HG03439 (cell line): ENCODE measurements at regions not wholly inside any gene's neighbourhood (a gene's known extent, or its start where the extent isn't known, plus 50 kb on each side); places are given as distances from the start of the nearest gene placed in this dataset.
"Not testable (repeated sequence)": the region's sequence is repeated elsewhere in the genome, so short reads cannot be mapped to it uniquely, and the experiment has no call there.

Source experiments
- ATAC-seq: cut with Tn5 transposase; IDR thresholded peaks from one replicate; pipeline ENCODE4 v1.9.1; 2021; ENCODE audit warnings: mild to moderate bottlenecking, moderate library complexity; ENCODE audit not compliant: unreplicated experiment

DNA sequence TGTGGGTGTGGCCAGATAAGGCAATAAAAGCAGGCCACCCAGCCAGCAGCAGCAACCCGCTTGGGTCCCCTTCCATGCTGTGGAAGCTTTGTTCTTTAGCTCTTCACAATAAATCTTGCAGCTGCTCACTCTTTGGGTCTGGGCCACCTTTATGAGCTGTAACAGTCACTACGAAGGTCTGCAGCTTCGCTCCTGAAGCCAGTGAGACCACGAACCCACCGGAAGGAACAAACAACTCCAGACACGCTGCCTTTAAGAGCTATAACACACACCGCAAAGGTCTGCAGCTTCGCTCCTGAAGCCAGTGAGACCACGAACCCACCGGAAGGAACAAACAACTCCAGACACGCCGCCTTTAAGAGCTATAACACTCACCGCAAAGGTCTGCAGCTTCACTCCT is 172.1 kb upstream of the AGTR1 start:
- not testable (repeated sequence) for ATAC-seq

DNA sequence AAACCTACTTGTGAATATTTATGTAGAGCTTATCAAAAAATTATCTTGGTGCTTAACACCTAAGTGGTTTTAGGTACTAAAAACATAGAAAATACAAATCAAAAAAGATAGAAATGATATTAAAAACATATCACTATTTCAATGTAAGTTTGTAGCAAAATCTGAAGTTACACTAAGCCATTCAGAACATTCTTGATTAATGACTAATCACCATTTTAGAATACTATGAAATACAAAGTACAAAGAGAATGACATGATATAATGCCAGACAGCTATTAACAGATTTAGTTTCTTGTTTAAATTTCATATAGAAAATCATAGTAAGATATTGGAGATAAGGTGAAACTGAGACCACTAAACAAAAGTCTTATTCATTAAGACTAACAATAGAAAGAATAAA is 169.7 kb upstream of the AGTR1 start:
- no peak for ATAC-seq

DNA sequence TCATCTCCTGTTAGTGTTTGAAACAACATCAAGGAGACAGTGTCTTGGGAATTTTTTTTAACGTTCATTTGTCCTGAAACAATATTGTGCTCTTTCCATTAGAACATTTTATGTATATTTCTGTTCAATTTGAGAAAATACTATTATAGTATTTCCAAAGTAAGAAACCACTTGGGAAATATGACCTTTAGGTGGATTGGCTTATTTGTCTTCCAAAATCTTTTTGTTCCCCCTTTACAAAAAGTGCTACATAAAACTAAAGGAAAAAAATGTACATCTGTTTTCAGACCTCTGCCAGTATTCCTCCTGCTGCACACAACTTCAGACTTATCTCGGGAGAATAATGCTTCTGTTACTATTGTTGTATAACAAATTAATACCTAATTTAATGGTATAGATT is 165.9 kb upstream of the AGTR1 start:
- ATAC-seq = no peak

DNA sequence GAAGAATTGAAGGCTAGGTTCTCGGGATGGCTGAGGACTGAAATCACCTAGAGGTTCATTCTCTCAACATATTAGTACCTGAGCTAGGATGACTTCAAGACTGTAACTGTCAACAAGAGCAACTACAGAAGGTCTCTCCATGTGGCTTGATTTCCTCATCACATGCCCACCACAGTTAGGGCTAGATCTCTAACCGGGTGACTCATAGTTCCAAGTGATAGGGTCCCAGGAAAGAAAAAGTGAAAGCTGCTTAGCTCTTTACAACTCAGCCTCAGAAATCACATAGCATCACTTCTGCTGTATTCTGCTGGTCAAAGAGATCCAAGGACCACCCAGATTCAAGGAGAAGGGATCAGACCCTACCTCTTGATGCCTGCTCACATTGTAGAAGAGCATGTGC is 165.4 kb upstream of the AGTR1 start:
- no peak for ATAC-seq

DNA sequence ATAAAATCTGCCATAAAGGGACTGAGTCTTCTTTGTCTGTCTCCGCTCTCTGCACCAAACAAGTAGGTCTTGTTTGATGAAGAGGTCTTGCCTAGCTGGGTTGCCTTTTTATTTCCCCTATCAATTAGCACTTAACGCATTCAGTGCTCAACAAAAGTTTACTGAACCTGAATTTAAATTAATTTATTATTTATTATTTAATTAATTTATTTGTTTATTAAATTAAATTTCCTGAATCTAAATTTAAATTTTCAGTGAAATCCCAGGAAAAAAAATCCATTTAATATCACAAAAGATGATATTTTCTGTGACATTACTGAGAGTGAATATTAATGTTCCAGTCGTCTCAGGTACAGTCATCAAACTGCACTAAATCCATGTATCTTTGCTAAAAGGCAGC is 164.9 kb upstream of the AGTR1 start:
- no peak for ATAC-seq

DNA sequence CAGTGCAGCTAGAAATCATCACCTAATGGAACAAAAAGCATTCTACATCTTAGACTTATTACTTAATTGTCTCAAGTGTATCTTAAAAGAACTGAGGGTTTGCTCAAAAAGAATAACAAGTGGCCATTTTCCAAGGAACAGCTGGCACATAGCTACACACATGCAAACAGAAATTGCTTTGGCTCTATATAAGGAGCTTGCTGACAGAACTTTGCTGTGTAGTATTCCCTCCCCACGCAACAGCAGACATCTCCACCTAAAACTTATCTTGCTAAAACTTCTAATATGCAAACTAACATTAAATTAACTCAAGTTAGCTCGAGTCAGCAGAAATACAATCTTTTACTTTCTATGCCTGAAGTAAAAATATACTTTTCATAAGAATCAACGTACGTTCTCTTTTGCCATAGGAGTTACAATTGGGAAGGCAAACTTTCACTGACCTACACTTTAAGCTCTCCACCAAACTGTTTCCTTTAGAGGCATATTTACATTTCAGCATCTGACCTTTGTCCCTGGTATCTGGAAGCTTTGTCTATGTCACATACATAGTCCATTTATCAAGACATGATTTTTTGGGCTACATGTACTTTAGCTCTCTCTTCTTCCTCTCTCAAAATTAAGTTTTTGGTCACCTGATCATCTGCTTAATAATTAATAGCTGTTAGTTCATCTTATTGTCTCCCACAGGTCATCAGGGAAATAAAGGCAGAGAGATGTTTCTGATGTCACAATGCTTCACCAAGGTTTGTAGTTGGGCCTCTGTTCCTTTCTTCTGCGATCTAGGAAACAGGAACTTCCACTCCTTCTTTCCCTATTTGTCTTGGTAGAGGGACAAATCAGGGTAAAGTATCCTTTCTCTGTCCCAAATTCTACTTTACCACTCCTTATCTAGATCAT is 163.4 kb upstream of the AGTR1 start:
- ATAC-seq = no peak

DNA sequence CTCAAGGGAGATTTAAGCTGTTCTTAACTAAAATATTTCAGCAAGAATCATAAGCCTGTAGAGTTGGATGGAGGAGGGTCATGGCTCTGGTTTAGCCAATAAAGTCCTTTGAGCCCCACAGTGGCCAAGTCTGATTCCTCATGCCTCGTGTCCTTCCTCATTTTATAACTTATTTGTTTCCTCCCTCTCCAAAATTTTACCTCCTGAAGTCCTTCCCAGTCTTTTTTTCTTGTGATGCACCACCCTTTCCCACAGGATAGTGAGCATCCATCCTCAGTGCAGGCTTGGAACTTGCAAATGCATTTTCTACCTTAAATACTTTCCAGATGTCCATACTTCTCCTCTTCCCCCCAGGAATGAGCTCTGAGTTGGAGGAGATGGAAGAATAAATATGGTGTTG is 162.7 kb upstream of the AGTR1 start:
- no peak for ATAC-seq

DNA sequence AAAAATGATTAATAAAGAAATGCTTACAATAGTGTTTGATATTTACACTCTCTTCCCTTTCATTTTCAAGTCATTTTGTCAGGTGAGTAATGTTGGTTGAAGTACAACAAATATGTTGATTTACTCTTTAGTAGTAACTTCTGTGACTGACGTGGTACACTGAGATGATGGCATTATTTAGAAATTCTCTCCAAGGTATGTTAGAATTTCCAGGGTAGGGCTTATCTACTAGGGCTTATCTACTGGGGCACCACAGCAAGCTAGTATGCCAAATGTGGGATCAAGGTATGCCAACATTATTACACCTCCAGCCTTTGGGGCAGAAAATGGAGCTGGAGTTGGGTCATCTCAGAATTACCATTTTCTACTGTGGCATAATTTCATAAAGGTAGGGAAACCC is 157.4 kb upstream of the AGTR1 start:
- no peak for ATAC-seq

DNA sequence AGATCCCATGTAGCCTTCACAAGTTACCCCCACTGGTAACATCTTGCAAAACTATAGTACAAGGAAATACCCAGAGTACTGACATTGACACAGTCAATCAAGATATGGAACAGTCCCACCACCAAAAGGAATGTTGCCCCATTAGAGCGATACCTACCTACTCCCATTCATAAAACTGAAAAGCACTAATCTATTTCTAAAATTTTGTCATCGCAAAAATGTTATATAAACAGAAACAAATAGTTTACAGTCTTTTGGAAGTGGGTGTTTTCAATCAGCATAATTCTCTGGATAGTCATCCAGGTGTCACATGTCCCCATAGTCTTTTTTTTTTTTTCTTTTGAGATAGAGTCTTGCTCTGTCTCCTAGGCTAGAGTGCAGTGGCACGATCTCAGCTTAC is 156.9 kb upstream of the AGTR1 start:
- no peak for ATAC-seq

DNA sequence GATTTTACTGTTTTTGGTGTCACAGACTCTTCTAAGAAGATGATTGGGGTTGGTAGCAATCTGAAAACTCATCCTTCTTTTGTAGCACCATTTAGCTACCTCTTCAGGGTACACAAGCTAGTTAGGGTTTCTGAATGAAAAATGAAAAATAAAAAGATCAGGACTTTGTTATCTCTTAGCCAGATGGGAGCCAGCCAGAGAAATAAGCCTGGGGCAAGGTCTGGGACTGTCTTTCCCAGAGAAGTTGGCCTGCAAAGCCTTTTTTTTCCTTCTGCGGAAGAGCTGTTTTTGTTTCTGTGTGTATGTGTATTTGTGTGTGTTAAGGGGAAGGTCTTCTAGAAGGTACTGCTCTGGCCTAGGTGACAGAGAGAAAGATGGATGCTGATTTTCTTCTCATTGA is 150.7 kb upstream of the AGTR1 start:
- ATAC-seq = no peak

DNA sequence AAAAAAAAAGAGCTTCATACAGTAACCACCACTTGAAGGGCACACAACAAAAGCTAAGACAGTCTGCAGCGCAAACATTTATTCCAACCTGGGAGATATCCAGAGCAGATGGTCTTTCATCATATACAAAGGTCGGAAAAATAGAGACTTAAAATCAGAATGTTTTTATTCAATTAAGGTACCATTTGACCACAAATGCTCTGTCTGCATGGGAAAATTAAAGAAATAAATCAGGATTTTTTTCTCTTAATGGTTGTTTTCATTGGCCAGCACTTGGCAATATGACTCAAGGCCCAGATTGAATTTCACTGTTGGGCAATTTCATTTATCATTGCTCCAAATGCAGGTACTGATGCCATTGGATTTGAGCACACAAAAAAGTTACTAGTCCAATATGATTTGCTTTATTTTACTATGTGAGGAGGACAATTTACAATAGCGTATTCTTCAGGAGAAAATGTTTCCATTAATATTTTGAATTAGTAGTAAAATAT is 145.9 kb upstream of the AGTR1 start:
- no peak for ATAC-seq

DNA sequence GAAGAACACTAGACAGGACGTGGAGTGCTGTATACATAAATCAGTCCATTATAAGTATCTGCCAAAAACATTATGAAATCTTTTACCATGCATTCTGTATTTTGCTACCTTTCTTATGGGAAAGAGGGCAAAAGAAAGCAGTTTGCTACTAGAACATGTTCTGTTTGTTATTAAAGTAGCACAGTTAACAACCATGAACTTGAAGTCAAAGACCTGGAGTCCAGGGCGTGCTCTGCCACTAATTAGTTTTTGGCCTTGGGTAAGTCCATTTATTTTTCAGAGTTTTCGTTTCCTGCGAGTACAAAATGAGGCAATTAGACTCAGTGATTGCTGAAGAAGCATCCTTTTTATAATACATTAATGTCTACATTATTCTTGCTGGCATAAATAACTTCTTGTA is 143.3 kb upstream of the AGTR1 start:
- no peak for ATAC-seq

DNA sequence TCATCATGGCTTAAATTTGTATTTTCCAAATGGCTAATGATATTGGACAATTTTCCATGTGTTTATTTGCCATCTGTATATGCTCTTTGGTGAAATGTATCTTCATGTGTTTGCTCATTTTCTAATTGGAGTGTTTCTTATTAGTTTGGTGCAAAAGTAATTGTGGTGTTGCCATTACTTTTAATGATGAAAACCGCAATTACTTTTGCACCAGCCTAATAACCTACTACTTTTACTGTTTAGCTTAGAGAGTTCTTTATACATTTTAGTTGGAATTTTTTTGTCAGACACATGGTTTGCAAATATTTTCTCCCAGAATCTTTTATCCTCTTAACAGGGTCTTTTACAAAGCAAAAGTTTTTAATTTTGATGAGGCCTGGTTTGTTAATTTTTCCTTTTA is 141.0 kb upstream of the AGTR1 start:
- no peak for ATAC-seq

DNA sequence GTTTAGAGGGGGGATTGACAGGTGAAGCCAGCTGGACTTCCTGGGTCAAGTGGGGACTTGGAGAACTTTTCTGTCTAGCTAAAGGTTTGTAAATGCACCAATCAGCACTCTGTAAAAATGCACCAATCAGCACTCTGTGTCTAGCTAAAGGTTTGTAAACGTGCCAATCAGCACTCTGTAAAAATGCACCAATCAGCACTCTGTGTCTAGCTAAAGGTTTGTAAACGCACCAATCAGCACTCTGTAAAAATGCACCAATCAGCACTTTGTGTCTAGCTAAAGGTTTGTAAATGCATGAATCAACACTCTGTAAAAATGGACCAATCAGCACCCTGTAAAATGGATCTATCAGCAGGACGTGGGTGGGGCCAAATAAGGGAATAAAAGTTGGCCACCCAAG is 120.1 kb upstream of the AGTR1 start:
- ATAC-seq = not testable (repeated sequence)

DNA sequence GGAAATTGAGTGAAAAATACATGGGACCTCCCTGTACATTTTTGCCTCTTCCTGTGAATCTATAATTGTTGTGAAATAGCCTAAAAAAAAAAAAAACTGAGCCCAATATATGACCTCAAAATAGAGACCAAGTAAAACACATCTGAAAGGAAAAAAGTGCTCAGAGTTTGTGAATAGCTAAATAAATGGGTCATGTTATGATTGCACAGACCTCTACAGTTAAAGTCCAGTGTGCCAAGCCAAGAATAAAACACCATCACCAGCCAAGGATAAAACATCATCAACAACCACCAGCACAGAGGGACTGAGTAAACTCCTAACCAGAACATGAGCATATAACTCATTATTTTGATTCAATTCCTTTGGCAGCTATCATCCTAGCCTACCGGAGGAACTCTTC is 115.6 kb upstream of the AGTR1 start:
- no peak for ATAC-seq

DNA sequence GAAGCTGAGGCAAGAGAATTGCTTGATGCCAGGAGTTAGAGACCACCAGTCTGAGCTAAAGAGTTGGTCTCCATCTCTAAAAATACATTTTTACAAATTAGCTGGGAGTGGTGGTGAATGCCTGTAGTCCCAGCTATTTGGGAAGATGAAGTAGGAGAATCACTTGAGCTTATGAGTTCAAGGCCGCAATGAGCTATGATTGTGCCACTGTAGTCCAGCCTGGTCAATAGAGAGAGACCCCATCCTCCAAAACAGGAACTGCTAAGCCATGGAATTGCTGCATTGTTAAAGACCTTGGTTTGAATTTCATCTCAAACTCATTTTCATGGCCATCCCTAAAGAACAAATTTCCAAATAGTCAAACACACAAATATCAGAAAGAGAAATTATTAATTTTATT is 113.9 kb upstream of the AGTR1 start:
- ATAC-seq = no peak

DNA sequence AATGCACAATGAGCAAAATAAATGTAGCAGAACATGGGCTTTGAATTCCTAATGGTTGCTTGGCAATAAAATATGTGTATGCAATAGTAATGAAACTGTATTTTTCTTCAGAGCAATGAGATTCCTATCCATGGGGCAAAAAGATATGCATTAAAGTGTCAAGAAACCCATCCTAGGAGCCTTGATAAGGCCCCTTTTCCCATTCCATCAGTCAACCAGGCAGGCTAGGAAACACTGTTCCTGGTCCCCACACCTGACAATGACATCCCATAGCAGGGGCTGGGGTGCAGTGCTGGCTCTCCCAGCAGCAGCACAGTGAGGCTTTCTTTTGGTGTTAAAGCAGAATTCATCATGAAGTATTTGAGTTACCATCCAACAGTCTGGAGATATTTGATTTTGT is 113.3 kb upstream of the AGTR1 start:
- ATAC-seq = no peak

DNA sequence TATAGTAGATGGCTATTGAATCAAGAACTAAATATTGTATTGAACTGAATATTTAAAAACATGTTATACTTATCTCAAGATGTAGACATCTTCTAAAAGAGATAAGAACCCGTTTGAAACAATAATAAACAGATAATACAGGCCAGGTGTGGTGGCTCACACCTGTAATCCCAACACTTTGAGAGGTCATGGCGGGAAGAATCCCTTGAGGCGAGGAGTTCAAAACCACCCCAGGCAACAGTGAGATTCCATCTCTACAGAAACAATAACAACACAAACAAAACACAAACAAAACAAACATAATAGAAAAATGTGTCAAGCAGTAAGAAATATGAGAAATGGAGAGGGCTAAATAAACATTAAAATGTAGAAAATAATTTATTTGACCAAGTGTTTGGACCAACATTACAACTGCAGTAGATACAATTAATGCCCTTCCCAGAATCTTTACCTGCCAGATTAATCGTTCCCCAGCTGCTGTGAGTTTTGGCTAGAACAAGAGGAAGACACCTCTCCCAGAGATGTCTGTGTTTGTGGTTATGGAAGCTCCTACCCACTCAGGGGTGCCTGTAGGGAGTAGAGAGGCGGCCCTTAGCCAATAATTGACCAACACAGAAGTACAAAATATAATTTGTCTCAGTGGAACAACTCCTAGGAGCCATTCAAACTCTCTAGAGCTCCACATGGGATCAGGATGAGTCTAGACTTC is 111.9 kb upstream of the AGTR1 start:
- no peak for ATAC-seq

DNA sequence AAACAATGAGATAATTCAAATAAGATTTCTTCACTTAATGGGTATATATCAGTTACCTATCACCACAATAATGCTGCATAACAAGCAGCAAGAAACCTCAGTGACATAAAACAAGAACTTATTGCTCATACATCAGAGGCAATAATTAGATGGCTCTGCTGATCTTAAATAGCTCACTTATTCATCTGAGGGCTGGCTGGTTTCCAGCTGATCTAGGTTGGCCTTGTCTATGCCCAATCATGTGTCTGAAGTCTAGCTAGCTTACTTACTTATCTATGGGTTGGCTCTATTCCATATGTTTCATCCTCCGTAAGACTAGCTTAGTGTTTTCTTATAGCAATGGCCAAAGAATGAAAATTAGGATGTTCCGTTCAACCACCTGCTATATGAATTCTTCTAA is 109.4 kb upstream of the AGTR1 start:
- no peak for ATAC-seq

DNA sequence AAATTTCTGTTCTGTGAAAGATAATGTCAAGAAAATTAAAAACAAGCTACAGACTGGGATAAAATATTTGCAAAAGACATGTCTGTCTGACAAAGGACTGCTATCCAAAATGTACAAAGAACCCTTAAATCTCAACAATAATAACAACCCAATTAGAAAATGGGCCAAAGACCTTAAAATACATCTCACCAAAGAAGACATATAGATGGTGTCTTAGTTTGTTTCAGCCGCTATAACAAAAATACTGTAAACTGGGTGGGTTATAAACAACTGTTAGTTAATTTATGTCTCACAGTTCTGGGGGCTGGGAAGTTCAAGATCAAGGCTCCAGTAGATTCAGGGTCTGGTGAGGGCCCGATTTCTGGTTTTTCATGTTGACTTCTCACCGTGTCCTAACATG is 106.2 kb upstream of the AGTR1 start:
- ATAC-seq = no peak

DNA sequence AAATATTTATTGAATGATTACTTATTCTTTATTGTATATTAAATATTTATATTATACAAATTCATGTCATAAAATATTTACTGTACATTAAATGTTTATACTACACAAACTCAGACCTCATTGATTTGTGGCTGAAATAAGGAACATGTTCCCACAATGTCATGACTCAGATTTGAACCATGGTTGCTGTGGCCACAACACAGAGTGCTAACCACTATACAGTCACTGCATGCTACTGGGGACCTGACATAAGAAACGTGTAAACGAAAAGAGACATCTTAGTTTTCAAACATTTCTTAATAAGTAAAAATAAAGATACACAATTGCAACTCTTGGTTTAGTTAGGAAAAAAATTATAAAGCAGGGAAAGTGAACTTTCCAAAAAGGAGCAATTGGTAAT is 99.1 kb upstream of the AGTR1 start:
- no peak for ATAC-seq

DNA sequence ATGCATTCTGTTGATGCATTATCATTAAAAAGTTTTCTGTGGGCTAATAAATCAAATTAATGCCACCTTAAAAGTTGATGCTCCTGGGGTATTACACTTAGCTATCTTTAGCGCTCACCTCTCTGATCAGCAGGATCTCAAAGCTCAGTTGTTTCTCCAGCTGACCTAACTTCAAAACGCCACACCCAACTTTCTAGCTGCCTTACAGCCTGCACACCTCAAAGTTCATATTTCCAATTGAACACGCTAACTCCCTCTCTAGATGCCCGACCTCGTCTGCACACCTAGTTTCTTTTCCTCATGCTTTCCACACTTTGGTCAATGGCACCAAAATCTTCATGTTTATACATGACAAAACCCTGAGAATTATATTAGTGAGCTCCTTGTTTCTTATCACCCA is 98.2 kb upstream of the AGTR1 start:
- ATAC-seq = no peak
